ENCODE measurements at regions not wholly inside any gene's neighbourhood (a gene's known extent, or its start where the extent isn't known, plus 50 kb on each side); places are given as distances from the start of the nearest gene placed in this dataset.
"Not testable (repeated sequence)": the region's sequence is repeated elsewhere in the genome, so short reads cannot be mapped to it uniquely, and the experiment has no call there.

DNA sequence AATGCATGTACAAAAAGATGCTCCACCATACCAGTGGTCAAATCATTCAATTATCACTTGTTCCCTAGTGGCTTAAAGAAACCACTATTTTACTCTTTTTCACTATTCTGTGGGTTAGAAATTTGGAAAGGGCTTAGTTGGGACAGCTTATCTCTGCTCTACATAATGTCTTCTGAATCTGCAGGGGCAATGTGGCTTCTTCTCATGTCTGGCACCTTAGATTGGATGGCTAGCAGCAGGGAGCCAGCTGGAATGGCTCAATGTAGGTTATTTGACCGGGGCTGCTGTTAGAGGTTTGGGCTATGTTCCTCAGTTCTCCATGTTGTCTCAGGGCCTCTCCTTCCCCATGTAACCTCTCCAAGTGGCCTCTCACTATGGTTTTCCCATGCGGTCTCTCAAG lies 57.5 kb upstream of the EPHB1 start:
- TF ChIP-seq, protein P1, sequence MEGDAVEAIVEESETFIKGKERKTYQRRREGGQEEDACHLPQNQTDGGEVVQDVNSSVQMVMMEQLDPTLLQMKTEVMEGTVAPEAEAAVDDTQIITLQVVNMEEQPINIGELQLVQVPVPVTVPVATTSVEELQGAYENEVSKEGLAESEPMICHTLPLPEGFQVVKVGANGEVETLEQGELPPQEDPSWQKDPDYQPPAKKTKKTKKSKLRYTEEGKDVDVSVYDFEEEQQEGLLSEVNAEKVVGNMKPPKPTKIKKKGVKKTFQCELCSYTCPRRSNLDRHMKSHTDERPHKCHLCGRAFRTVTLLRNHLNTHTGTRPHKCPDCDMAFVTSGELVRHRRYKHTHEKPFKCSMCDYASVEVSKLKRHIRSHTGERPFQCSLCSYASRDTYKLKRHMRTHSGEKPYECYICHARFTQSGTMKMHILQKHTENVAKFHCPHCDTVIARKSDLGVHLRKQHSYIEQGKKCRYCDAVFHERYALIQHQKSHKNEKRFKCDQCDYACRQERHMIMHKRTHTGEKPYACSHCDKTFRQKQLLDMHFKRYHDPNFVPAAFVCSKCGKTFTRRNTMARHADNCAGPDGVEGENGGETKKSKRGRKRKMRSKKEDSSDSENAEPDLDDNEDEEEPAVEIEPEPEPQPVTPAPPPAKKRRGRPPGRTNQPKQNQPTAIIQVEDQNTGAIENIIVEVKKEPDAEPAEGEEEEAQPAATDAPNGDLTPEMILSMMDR (conservative IDR thresholded peaks at IDR 0.05; ENCODE audit: control insufficient read depth, insufficient read depth, low read depth, low read length), result no peak
- no peak for DNase-seq (ENCODE audit: low read depth)
- H3K4me3 ChIP-seq (ENCODE audit: control insufficient read depth, low read depth, low read length), result no peak overlapping the region

DNA sequence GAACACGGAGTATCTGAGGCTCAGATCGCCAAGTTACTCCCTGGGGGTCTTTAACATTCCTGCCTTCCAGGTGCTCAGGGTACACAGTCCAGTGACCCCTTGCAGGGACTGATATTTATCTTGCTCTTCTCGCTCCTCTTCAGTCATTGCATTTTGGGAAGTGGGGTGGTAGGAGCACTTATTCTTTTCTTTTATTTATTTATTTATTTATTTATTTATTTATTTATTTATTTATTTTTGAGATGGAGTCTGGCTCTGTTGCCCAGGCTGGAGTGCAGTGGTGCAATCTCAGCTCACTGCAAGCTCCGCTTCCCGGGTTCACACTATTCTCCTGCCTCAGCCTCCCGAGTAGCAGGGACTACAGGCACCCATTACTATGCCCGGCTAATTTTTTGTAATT lies 55.0 kb upstream of the EPHB1 start:
- H3K4me3 ChIP-seq (ENCODE audit: control insufficient read depth, low read depth, low read length); DNase-seq (ENCODE audit: low read depth): not testable (repeated sequence)

DNA sequence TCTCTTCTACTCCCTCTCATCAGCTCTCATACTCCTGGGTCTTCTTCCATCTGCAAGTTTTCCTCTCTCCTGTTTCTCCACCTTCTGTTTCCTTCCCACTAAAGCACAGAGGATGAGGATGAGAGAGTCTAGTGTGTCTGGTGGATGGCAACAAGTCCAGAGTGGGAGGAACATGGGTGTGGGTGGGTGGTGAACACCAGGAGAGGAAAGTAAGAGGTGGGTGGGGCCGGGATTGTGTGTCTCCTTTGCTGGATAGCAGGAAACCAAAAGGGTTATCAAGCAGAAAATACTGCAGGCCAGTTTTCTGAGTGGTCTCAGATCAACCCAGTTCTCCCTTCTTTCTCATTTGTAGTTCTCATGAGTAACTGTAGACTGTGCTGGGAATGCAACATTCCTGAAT lies 52.9 kb upstream of the EPHB1 start:
- TF ChIP-seq, protein P1 (conservative IDR thresholded peaks at IDR 0.05; ENCODE audit: control insufficient read depth, insufficient read depth, low read depth, low read length), result no peak
- no peak overlapping the region for H3K4me3 ChIP-seq (ENCODE audit: control insufficient read depth, low read depth, low read length)
- DNase-seq (ENCODE audit: low read depth), result no peak

DNA sequence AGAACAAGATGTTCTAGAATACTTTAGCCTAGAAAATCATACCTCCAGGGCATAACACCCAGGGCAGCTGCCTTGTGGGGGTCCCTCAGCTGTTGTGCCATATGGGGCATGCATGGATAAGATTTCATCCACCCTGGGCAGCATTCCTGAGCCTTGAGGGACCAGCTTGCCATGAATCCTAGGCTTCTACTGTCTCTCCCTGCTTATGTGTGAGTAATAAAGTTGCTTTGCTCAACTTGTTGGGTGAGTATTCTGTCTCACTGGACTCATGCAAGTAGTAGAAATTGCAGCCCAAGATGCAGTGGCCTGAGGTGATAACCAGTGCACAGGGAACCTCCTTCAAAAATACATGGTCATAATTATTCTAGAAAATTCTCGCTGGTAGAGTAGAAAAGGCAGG lies 52.1 kb upstream of the EPHB1 start:
- H3K4me3 ChIP-seq (ENCODE audit: control insufficient read depth, low read depth, low read length), result no peak overlapping the region
- no peak for DNase-seq (ENCODE audit: low read depth)
- TF ChIP-seq, protein P1 (conservative IDR thresholded peaks at IDR 0.05; ENCODE audit: control insufficient read depth, insufficient read depth, low read depth, low read length), result no peak
